Esophagus muscularis mucosa (tissue), 3 donors: ENCODE measurements at regions not wholly inside any gene's neighbourhood (a gene's known extent, or its start where the extent isn't known, plus 50 kb on each side); places are given as distances from the start of the nearest gene placed in this dataset.

Source experiments
- CTCF ChIP-seq, 3 experiments: fragments of 200-600 bp in 2 of 3; fragments of 450-650 bp in 1 of 3; sonication (generic) in 2 of 3; IDR thresholded peaks; one replicate each; pipeline ENCODE4 v1.5.1; 2017 to 2019; ENCODE audit warnings: antibody characterized with exemption in 3 of 3, mild to moderate bottlenecking in 2 of 3, moderate library complexity in 1 of 3
- POLR2A ChIP-seq: fragments of 450-650 bp; IDR thresholded peaks from one replicate; pipeline ENCODE4 v1.6.1; 2017; ENCODE audit warnings: antibody characterized with exemption, moderate library complexity, mild to moderate bottlenecking, low read depth
- POLR2AphosphoS5 ChIP-seq, 2 donors: sonication (generic); formaldehyde crosslinking; IDR thresholded peaks; one replicate each; pipeline ENCODE4 v1.6.1; 2017; ENCODE audit warnings: antibody characterized with exemption in 2 of 2

- TF ChIP-seq CTCF (IDR thresholded peaks at IDR 0.05) = no peak
- no peak for TF ChIP-seq POLR2AphosphoS5 (IDR thresholded peaks at IDR 0.05)
- no peak for TF ChIP-seq POLR2A
These were observed 78.5 kb upstream of the MAFB start for GRCh38 chr20:40767615-40767924.
